HEK293T (cell line): ENCODE measurements at regions not wholly inside any gene's neighbourhood (a gene's known extent, or its start where the extent isn't known, plus 50 kb on each side); places are given as distances from the start of the nearest gene placed in this dataset.

ENCODE experiments used
- CTCF ChIA-PET: fragments of 350-600 bp; formaldehyde crosslinking; extraction: SDS; loops from one replicate; lab custom pipeline; 2021; ENCODE audit warnings: antibody characterized with exemption, inconsistent platforms; lab: Yijun Ruan, JAX
- POLR2A ChIA-PET: fragments of 350-600 bp; formaldehyde crosslinking; extraction: SDS; loops from one replicate; lab custom pipeline; 2020; ENCODE audit warnings: antibody characterized with exemption, inconsistent platforms; lab: Yijun Ruan, JAX
- DNase-seq: peaks from one replicate; pipeline ENCODE4 v3.0.0; 2012; ENCODE audit warnings: mixed read lengths; ENCODE audit errors: extremely low spot score
- ARNT ChIP-seq: fragments of 450-650 bp; IDR thresholded peaks from 2 replicates; pipeline ENCODE4 v1.6.1; 2017; ENCODE audit warnings: mild to moderate bottlenecking
- BHLHE40 ChIP-seq: fragments of 450-650 bp; IDR thresholded peaks from 2 replicates; pipeline ENCODE4 v1.6.1; 2016; ENCODE audit warnings: mild to moderate bottlenecking, moderate library complexity, borderline replicate concordance
- CTBP1 ChIP-seq: fragments of 450-650 bp; IDR thresholded peaks from 2 replicates; pipeline ENCODE4 v1.6.1; 2016; ENCODE audit warnings: borderline replicate concordance
- ELF4 ChIP-seq: fragments of 450-650 bp; IDR thresholded peaks from 2 replicates; pipeline ENCODE4 v1.6.1; 2017; ENCODE audit warnings: antibody characterized with exemption
- FOXA1 ChIP-seq: fragments of 450-650 bp; IDR thresholded peaks from 2 replicates; pipeline ENCODE4 v1.6.1; 2016; ENCODE audit warnings: mild to moderate bottlenecking
- FOXK2 ChIP-seq: fragments of 450-650 bp; IDR thresholded peaks from 2 replicates; pipeline ENCODE4 v1.6.1; 2016; ENCODE audit warnings: mild to moderate bottlenecking
- FOXM1 ChIP-seq: fragments of 450-650 bp; IDR thresholded peaks from 2 replicates; pipeline ENCODE4 v1.6.1; 2017; ENCODE audit warnings: mild to moderate bottlenecking, borderline replicate concordance
- HDGF ChIP-seq: fragments of 450-650 bp; IDR thresholded peaks from 2 replicates; pipeline ENCODE4 v1.6.1; 2017; ENCODE audit warnings: antibody characterized with exemption, borderline replicate concordance
- L3MBTL2 ChIP-seq: fragments of 450-650 bp; conservative IDR thresholded peaks from 2 replicates; pipeline ENCODE4 v1.6.1; 2016; ENCODE audit warnings: mild to moderate bottlenecking
- LEF1 ChIP-seq: fragments of 450-650 bp; IDR thresholded peaks from 2 replicates; pipeline ENCODE4 v1.6.1; 2017; ENCODE audit warnings: mild to moderate bottlenecking, borderline replicate concordance
- NFRKB ChIP-seq: fragments of 450-650 bp; IDR thresholded peaks from 2 replicates; pipeline ENCODE4 v1.6.1; 2016; ENCODE audit warnings: mild to moderate bottlenecking, moderate library complexity
- SP1 ChIP-seq: fragments of 450-650 bp; IDR thresholded peaks from 2 replicates; pipeline ENCODE4 v1.6.1; 2017
- SUZ12 ChIP-seq: fragments of 450-650 bp; IDR thresholded peaks from 2 replicates; pipeline ENCODE4 v1.6.1; 2016; ENCODE audit warnings: mild to moderate bottlenecking
- TARDBP ChIP-seq: fragments of 450-650 bp; IDR thresholded peaks from 2 replicates; pipeline ENCODE4 v1.6.1; 2016
- ZNF384 ChIP-seq: fragments of 450-650 bp; IDR thresholded peaks from 2 replicates; pipeline ENCODE4 v1.6.1; 2016
- TF ChIP-seq, protein P1 (sequence below): fragments of 450-650 bp; IDR thresholded peaks from 2 replicates; pipeline ENCODE4 v1.6.1; 2016

- CTCF ChIA-PET: no interaction called here
- POLR2A ChIA-PET: no interaction called here
- DNase-seq: no peak
- TF ChIP-seq LEF1: no peak
- TF ChIP-seq FOXA1: no peak
- TF ChIP-seq ELF4: no peak
- no peak for TF ChIP-seq ZNF384
- no peak for TF ChIP-seq L3MBTL2
- no peak for TF ChIP-seq ARNT
- no peak for TF ChIP-seq FOXK2
- TF ChIP-seq CTBP1: no peak
- no peak for TF ChIP-seq SUZ12
- no peak for TF ChIP-seq SP1
- TF ChIP-seq BHLHE40: no peak
These were observed 155.1 kb downstream of the LSM5 start for GRCh38 chr7:32335107-32335506.

- no peak for DNase-seq
- ChIA-PET CTCF (interaction anchor here (0.5 kb wide), 1 partner anchor 123 kb away, joined by 3 read pairs; no protein-coding TSS in a partner anchor), POLR2A (no interaction called here)
- no peak for TF ChIP-seq ELF4
- no peak for TF ChIP-seq ZNF384
- no peak for TF ChIP-seq L3MBTL2
- no peak for TF ChIP-seq LEF1
- TF ChIP-seq, protein P1, sequence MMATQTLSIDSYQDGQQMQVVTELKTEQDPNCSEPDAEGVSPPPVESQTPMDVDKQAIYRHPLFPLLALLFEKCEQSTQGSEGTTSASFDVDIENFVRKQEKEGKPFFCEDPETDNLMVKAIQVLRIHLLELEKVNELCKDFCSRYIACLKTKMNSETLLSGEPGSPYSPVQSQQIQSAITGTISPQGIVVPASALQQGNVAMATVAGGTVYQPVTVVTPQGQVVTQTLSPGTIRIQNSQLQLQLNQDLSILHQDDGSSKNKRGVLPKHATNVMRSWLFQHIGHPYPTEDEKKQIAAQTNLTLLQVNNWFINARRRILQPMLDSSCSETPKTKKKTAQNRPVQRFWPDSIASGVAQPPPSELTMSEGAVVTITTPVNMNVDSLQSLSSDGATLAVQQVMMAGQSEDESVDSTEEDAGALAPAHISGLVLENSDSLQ: no peak
- no peak for TF ChIP-seq BHLHE40
- TF ChIP-seq ARNT: no peak
- TF ChIP-seq NFRKB: no peak
- no peak for TF ChIP-seq TARDBP
- TF ChIP-seq SP1: no peak
- no peak for TF ChIP-seq FOXK2
These were observed 159.6 kb downstream of the LSM5 start for GRCh38 chr7:32330602-32331001.

- CTCF ChIA-PET: no interaction called here
- TF ChIP-seq HDGF (no peak), FOXM1 (no peak), BHLHE40 (no peak), NFRKB (no peak), ARNT (no peak), TARDBP (no peak), L3MBTL2 (no peak), FOXA1 (no peak), LEF1 (no peak), SP1 (no peak), SUZ12 (no peak), ELF4 (no peak), CTBP1 (no peak)
These were observed 164.1 kb downstream of the LSM5 start for GRCh38 chr7:32326078-32326477.

DNA sequence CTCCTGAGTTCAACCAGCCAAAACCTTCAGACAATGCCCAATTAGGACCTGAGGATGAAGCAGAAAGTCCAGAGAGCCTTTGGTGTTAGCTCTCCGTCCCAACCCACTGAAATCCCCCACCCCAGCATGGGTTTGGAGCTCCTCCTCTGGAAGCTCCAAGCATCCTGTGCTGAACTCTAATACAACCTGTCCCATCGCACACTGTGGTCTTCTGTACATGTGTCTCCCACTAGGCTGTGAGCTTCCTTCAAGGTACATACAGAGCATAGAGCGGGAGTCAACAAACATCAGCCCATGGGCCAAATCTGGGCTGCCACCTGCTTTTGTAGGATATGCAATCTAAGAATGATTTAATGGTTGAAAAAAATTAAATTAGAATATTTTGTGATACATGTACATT is 166.5 kb downstream of the LSM5 start:
- ChIA-PET CTCF (no interaction called here), POLR2A (no interaction called here)
- no peak for DNase-seq
- TF ChIP-seq FOXM1: no peak
- TF ChIP-seq, protein P1: no peak
- TF ChIP-seq TARDBP: no peak
- no peak for TF ChIP-seq BHLHE40
- no peak for TF ChIP-seq L3MBTL2
- TF ChIP-seq SUZ12: no peak
- TF ChIP-seq CTBP1: no peak
- no peak for TF ChIP-seq ELF4
- no peak for TF ChIP-seq ARNT
- no peak for TF ChIP-seq LEF1
- no peak for TF ChIP-seq HDGF
- no peak for TF ChIP-seq NFRKB
- no peak for TF ChIP-seq FOXK2
- no peak for TF ChIP-seq FOXA1
- TF ChIP-seq SP1: no peak
- TF ChIP-seq ZNF384: no peak

More at GRCh38 chr7:32326078-32326477, 164.1 kb downstream of the LSM5 start:
- no peak for DNase-seq
- POLR2A ChIA-PET: no interaction called here

GRCh38 chr7:32319012-32319382 is 171.2 kb downstream of the LSM5 start:
- no peak for TF ChIP-seq TARDBP
- TF ChIP-seq BHLHE40: no peak
- TF ChIP-seq ELF4: no peak
- TF ChIP-seq HDGF: no peak
- TF ChIP-seq FOXK2: no peak
- TF ChIP-seq SUZ12: no peak
- TF ChIP-seq ZNF384: no peak
- no peak for TF ChIP-seq SP1
- no peak for TF ChIP-seq L3MBTL2
- no peak for TF ChIP-seq LEF1
- TF ChIP-seq FOXM1: no peak
- TF ChIP-seq NFRKB: no peak
- no peak for TF ChIP-seq FOXA1
- ChIA-PET POLR2A (no interaction called here), CTCF (no interaction called here)
- DNase-seq: no peak

DNA sequence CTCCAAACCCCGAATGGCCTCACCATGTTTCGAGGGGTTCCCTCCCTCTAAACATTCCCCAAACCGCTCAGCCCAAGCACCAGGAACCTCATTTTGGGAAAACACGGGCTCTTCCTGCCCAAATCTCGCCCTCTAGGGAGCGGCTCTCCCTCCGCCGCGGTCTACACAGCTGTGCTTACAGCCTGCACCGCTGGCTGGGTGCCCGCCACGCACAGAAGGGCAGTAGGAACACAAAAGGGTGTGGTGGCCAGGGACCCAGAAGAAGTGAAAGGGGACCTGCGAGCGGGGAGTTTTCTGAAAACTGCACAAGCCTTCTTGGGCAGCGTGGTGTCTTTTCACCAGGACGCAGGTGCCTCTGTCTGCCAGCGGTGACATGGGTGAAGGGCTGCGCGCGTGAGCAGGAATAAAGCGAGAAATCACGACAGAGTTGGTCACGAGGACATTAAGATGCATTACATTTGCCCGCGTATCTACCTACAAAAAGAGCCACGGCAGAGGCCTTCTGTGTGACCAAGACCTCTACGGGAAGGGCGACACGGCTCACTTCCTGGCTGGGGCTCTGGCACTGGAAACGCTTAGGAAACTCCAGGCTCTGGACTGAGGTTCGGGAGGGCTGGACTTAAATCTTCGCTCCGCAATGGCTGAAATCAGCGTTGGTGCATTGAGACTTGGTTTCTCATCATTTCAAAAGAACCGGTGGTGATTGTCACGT is 171.7 kb downstream of the LSM5 start:
- TF ChIP-seq TARDBP (no peak), SUZ12 (no peak)
- CTCF ChIA-PET: no interaction called here
- POLR2A ChIA-PET: no interaction called here
- DNase-seq: no peak

DNA sequence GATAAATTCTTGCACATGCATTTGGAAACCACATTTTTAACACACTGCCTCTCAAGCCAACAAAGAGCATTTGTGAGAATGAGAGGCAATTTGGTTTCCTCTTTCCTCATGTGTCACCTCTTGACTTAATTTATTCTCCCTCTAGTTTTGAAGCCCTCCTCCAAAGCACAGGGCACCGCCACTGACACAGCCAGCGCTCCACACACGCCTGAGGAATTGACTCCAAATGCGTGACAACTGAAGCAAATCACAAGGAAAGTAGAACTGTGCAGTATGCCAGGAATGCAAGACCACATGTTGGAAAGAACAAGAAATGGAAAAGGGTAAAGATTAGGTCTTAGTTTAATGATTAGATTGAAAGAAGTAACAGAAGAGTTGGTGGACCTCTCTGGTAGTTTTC is 173.3 kb downstream of the LSM5 start:
- ChIA-PET CTCF (no interaction called here), POLR2A (no interaction called here)
- no peak for DNase-seq
- TF ChIP-seq ZNF384 (no peak), FOXM1 (no peak), SP1 (no peak), TARDBP (no peak), FOXA1 (no peak), BHLHE40 (no peak), L3MBTL2 (no peak), LEF1 (no peak), NFRKB (no peak)
- TF ChIP-seq, protein P1: no peak
